Coronary artery (tissue), 2 donors: ENCODE measurements at regions not wholly inside any gene's neighbourhood (a gene's known extent, or its start where the extent isn't known, plus 50 kb on each side); places are given as distances from the start of the nearest gene placed in this dataset.

Source experiments
- DNase-seq: peaks from one replicate; pipeline ENCODE4 v3.0.0-alpha.2; 2017; ENCODE audit warnings: low spot score
- H3K27ac ChIP-seq, 2 donors: fragments of 200-600 bp; sonication (generic); one replicate each; pipeline ENCODE4 v1.5.1; 2016 to 2019
- H3K4me3 ChIP-seq: fragments of 200-600 bp; sonication (generic); 2 replicates; pipeline ENCODE4 v1.5.1; 2016; ENCODE audit warnings: mild to moderate bottlenecking, moderate library complexity
- CTCF ChIP-seq: fragments of 200-600 bp; sonication (generic); IDR thresholded peaks from one replicate; pipeline ENCODE4 v1.5.1; 2019; ENCODE audit warnings: antibody characterized with exemption

- DNase-seq: no peak
- no peak for TF ChIP-seq CTCF
- no peak overlapping the region for H3K4me3 ChIP-seq
- no peak overlapping the region for H3K27ac ChIP-seq
Measured at GRCh38 chr1:30331415-30332065, 391.8 kb downstream of the MATN1 start.

GRCh38 chr1:30330644-30331043 is 392.7 kb downstream of the MATN1 start:
- Histone ChIP-seq H3K27ac (no peak overlapping the region), H3K4me3 (no peak overlapping the region)
- no peak for DNase-seq
- no peak for TF ChIP-seq CTCF

- no peak for TF ChIP-seq CTCF
- Histone ChIP-seq H3K27ac (no peak overlapping the region), H3K4me3 (no peak overlapping the region)
- DNase-seq: no peak
Measured at GRCh38 chr1:30329802-30330557, 393.4 kb downstream of the MATN1 start.

GRCh38 chr1:30329263-30329753 is 394.1 kb downstream of the MATN1 start:
- H3K4me3 ChIP-seq: no peak overlapping the region
- DNase-seq: peak; percentile 57
- TF ChIP-seq CTCF: no peak
- no peak overlapping the region for H3K27ac ChIP-seq

GRCh38 chr1:30328401-30329262 is 394.8 kb downstream of the MATN1 start:
- Histone ChIP-seq H3K27ac (no peak overlapping the region), H3K4me3 (no peak overlapping the region)
- DNase-seq: no peak
- no peak for TF ChIP-seq CTCF

- peak; percentile 31 for DNase-seq
- Histone ChIP-seq H3K4me3 (no peak overlapping the region), H3K27ac (no peak overlapping the region)
- TF ChIP-seq CTCF: no peak
Measured at GRCh38 chr1:30328100-30328370, 395.4 kb downstream of the MATN1 start.
